Fibroblast of skin of left biceps (primary cell): ENCODE measurements at regions not wholly inside any gene's neighbourhood (a gene's known extent, or its start where the extent isn't known, plus 50 kb on each side); places are given as distances from the start of the nearest gene placed in this dataset.

Source experiments
- DNase-seq, 2 experiments: peaks; one replicate each; pipeline ENCODE4 v3.0.0-alpha.2; 2013; ENCODE audit warnings: low read depth in 2 of 2

DNA sequence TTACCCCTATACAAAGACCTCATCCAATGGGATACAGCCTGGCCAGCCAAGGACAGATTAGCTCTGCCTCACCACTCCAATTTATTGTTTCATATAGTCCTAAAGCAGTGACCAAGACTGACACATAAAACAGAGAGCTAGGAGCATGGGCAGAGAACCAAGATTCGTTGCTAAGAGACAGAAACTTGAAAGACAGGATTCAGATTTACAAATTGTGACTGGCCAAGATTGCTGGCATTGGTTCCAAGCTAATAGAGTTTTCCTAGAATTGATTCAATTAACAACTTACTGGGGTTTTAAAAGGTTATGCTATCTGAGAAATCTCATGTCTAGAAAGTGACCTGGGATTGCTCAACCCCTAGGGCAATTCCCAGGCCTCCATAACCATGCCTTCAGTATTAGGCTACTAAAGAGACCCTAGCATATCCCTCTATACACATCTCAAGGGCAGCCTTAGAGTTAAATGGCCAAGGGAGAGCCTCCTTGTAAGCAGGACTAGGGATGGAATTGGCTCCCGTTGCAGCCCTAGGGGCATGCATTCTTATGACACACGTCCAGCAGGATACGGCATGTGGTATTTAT lies 75.6 kb downstream of the ICOS start:
- DNase-seq = no peak

DNA sequence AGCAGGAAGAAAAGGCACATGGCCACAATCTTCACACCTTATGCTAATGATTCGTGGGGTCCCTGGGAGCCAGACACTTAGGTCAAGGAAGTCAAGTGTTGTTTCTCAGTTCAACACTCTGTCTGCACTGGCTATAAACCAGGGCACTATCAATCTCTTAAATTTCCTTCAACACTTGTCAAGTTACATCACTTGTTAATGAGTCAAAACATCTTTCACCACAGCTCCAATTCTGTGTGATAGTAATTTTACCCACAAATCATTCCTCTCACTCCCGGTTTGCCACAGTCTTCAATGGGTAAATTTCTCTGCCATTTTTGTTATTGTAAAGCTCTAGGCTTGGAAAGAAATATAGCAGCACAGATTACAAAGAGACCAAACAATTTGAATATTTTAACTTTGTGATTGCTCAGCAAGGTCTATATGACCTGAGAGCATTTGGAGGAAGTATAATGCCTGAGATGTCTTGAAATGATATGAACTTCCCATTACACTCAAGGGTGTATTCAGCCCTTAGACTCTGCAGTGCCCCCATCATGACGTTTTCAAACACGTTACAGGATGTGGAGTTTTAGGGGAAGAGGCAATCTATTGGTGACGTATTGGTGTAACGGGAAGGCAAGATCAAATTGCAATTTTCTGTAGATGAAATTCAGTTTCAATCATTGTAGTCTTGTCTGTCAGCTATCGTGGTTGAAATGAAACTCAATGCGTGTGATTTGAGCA lies 78.7 kb downstream of the ICOS start:
- DNase-seq = no peak

DNA sequence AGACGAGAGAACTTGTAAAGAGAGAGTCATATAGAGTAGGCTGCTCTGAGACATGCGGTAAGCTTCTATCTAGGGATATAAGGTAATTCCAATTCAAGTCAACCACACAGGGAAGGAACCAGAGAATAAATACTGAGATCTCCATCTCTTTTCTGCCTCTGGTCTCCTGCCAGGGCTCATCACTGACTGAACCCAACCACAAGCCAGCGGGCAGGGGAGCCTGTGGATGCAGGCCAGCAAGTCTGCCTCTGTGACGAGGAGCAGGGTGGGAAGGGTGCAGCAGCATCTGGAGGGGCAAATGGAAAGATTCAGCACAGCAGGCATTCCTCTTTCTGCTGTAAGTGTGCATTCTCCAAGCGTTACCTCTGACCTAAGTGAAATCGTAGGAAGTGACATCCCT lies 82.2 kb downstream of the ICOS start:
- DNase-seq = no peak

DNA sequence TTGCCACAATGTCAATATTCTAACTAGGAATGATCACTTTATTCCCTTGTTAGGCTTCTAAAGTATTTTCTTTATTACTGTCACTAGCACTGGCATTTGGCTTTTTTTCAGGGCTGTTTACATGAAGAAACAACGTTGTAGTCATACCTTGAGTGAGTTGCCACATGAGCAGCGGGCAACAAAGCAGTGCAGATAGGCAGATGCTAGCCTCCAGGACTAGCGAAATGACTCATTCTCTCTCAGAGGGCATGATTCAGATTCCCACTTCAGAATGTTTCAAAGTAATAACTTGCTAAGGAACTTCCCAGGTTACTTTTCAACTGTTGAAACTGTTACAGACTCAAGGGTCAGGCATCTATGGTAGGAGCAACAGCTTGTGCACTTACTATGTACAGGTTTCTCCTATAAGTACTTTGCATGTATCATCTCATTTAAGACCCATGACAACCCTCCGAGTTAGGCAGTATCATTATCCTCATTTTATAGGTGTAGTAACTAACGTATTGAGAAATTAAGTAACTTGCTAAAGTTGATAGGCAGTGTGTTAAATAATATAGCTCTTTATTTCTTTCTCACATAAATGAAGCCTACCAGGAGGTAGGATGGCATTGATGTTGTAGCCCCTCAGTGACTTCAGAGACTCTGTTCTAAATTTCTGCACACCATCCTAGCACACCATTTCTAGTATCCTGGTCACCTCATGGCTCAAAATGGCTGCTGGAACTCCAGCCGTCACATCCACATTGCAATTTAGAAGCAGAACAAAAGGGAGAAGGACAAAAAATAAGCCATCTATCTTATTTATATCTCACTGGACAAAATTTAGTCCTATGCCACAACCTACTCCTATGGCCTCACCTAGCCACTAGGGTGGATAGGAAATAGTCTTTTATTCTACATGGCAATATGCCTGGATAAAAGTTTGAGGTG lies 83.3 kb downstream of the ICOS start:
- DNase-seq = no peak

DNA sequence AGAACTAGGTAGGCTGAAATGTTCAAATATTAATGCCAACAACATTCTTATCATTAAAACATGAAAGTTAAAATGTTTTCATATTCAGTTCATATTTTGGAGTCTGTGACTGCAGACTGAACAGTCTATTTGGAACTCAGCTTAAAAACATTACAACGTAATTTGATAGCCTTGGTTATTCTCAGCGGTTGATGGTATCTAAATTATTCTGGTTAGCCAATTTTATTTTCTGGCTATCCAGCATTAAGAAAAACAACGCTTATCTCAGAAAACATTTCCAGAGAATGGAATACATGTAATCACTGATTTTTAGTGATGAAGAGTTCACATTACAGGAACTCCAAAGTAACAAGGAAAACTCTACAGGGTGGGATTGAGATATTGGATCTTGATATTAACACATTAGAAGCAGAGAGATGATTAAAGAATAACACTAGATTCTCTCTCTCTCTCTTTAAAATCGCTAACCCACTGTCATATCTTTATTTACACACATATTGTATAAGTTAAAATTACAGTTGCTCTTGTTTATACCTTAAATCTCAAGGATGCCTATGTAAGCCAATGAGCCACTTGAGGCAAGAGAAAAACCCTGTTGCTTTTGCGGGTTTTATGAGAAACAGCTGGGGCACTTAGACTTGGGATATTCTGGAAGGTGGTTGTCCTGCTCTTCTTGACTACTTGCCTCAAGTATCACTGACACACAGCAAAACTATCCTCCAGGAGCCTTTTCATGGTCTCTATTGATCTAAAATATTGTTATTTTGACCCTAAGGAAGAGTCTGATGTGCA lies 84.9 kb downstream of the ICOS start:
- DNase-seq = no peak

DNA sequence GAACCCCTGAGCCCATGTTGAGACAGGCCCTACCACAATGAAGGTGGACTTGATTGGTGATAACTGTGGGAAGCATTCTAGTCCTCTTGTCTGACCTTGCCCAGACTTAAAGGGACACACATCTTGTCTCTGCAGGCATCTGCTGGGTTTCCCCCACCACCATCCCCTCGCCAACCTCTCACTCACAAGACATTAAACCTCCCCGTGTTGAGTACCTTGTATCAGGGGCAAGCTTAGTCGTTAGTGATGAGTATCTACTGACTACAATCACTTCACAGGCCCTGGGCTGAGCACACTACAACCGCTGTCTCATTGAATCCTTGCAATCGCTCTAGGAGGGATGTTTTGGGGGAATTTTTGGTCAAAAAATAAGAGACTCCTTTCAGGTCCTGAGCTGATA lies 86.0 kb downstream of the ICOS start:
- DNase-seq = no peak

DNA sequence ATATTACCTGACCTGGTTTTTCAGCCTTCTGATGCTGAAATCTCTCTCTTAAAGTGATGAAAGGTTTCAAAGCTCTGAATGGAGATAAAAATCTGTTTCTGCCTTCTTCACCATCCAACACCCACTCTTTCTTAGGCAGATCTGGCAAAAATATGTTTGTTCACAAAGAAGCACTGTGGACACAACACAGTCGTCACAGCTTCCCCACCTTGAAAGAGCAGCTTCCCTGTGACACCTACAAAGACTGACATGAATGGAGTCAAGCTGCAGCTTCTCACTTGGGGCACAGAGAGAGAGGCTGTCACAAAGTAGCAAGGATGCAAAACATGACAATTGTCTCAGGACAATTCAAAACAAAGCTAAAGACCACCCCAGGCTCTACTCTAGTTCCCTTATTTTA lies 86.5 kb downstream of the ICOS start:
- DNase-seq = no peak

DNA sequence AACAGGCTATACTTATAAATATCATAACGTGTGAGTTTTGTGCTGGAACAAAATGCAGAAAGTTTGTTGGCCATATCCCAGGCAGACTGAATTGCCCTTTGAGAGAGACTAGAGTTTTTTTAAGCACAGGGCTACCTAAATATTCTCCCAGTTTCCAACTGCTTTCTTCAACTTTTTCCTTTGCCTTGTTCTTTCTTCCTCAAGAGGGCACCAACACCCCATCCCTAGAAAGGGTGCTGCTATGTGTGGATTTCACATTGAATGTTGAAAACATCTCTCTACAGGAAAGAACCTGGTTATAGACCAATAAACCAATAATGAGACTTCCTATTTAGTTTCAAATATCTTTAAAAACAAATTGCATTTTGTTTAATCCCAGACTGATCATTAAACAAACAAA lies 87.9 kb downstream of the ICOS start:
- DNase-seq = no peak

DNA sequence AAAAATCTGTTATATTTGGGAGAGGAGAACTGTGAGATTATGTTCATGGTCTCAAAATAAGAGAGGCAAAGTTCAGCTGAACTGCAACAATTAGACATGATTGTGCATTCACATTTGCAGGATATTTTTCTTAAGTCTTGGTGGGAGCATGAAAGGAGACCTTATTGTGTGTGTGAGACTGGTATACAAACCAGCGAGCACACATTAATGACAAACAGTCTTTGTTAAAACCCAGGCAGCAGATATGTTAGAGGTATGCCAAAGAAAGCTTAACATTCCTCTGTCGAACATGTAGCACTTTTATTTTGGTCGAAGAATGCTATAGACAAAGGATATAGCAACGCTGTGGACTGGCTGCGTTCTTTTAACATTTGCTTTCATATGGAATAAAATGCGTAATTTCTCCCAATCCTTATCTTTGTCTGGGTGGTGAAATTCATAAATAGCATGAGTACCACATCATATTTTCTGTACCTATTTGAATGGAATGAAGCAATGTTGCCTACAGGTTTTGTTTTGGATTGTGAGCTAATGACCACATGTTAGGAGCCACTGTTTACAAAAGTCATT lies 88.4 kb downstream of the ICOS start:
- no peak for DNase-seq

DNA sequence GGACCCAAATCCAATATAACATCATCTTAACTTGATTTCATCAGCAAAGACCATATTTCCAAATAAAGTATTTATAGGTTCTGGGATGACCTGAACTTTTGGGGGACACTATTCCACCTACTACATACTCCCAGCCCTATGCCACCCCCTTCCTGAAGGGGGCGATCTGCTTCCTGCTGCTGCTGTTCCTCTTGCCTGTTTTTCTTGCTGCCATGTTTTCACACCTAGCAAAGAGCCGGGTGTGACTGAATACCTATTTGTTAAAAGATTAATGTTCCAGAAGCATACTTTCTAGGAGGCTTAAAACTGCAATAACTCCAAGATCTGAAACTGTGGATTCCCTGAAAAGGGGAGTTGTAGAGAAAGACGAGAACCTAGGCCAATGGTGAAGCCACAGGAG lies 89.7 kb downstream of the ICOS start:
- no peak for DNase-seq

DNA sequence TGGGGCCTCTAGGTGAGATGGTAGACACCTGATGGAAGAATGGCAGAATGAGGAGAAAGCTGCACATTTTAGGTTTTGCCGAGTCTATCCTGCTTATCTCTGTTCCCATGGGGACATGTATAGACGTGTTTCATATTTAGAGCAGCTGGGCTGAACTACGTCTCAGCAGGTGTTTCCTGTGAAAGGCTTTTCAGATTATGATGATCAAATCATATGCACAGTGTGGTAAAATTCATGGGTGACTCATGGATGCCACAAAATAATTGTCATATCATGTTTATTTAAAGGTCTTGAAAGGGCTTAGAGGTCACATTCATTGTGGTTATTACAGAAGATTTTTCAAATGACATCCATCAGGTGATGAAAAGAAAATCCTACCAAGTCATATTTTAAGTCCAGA lies 90.5 kb downstream of the ICOS start:
- DNase-seq = no peak

DNA sequence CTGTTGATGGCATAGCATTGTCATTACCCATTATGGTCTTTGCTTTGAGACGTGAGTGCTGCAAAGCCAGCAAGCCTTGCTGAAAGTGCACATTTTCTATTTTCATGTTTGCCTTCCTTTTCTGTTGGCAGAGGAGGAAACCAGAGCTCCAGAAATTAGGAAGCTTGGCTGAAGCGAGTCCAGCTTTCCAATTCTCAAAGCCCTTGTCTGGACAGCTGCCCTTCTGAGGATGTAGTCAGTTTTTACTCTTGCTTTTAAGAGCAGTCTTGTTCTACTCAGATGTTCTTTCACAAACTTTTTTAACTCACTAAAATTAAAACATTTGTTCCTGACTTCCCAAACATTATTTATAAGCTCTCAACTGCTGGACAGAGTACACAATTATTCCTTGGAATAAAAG lies 93.8 kb downstream of the ICOS start:
- no peak for DNase-seq

DNA sequence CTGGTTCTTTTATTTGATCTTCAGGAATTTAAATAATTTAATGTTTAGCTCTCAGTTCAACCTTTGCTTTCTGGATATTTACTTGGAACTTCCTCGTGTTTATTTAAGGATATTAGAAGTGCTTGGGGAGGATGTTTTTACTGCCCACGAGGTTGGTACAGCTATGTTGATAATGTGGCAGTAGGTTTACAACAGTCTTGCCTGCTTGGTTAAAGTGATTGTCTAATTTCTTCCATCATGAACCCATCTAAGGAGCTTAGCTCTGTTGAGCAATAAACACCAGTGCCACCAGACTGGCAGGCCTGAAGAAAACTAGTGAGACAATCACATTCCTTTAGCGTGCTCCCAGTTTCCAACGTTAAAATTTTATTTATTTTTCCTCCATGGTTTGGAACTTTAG lies 94.5 kb downstream of the ICOS start:
- no peak for DNase-seq

DNA sequence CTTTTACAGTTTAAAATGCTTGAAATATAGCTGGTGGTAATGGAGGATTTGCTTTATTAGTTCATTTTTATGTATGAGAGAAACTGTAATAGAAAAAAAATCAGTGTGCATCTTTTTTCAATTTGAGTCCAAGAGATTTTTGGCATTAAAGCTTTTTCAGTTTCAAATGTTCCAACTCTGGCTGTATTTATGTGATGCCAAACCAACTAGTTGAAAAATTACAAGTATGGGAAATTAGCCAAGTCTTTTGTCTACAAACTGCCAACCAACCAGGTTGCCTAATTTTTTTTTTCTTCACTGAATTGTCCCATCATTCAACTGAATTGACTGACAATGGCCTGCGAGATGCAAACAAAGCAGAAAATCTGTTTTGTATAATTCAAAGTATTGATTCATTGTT lies 95.7 kb downstream of the ICOS start:
- DNase-seq = no peak

DNA sequence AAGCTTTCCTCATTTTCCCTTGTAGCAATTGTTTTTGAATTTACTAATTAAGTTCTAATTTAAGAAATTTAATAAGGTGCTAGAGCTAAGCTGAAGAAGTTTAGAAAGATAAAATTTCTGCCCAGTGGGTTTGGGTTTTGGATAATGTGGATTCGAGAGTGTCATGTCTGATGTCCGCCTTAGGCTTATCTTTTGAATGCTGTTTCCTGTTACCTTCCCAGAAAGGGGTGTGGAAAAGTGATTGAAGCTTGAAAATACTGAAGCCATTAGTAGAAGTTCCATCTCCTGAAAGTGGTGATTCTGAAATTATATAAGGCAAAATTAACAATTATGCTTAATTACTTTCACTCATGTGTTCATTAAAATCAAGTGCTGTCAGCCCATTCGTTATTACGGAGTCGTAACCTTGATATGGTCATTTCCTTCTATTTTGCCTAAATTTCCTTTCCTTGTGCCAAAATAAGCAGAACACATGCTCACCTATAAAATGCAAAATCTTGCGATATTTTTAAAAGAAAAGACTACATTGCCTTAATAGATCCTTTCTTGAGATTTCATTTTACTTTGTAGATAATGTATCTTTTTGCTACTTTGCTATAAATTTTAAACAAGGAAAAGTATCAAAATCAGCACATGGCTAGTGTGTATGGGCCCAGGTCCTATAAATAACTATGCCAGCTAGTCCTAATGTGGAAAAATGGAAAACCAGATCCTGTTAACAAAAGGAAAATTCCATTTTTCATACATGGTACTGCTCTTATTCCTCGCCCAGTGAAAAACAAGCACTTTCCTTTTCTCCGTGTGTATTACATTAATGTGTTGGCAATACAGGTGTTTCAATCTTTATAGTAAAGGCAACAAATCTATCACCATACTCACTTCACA lies 97.3 kb downstream of the ICOS start:
- DNase-seq = no peak

DNA sequence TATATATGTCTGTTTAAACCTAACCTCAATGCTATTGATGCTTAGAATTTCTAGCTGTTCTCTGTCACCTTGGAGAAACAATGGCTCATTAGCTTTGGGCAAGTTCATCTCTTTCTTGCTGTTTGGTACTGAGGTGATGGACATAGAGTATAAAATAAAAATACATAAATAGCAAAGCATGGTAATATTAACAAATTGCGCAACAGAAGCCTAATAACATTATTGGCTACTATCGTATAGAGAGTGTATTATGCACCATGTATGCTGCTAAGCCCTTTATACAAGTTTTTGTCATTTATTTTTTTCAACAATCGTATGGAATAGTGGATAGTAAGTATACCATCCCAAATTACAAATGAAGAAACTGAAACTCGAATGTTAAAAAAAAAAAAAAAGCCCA lies 100.1 kb downstream of the ICOS start:
- no peak for DNase-seq

DNA sequence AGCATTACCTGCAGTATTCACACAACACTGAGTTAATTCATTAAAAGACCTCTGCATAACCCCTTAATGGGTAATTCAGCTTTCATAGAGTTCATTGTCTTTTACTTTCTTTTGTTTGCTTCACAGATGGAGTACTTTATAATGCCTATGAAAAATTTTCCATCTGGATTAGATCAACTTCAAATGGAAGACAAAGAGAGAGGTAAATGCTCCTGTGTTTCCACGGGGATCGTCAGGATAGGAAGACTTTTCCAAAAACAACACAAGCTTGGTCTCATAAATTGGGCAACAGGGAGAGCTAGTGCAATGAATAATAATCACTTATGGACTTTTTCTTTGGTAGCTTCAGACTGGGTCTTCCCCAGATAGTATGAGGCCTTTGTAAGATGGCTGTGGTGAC lies 100.7 kb downstream of the ICOS start:
- no peak for DNase-seq

DNA sequence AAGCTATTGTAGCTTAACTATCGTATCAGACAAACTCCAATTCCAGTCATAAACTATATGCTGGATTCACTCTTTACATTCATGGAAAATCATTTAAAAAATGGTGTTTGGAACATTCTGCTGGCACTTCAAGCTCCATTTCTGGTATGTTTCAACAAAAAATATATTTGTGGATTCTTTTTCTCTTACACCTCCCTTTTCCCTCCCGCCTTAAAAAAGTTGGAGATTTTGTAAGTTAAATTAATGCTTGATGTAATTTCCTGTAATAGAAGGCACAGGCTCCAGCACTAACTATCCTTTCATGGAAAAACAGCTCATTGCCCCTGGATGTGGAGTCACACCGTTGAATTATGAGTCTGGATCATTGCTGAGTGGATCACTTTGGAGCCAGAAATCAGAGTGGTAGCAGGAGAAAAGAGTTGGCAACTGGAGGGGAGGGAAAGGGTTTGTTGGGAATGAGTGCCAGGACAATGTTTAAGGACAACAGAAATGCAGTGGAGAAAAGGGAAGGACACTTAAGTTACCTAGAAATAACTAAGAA lies 102.8 kb downstream of the ICOS start:
- no peak for DNase-seq

DNA sequence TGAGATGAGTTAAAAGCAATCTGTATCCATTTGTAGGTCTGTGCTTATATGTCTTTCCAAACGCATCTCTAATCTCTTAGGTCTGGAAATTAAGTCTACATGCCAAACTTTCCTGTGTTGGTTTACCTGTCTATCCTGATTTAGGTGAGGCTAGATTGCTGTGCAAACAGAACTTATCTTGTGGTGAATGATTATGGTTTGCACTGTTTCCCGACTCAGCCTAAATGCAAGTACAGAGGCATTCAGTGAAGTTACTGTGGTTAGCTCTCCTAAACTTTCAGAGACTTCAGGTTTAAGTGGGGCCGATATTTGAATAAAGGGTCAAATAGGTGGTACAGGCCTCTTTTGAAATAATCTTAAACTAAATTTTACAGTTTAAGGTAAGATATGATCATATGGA lies 103.5 kb downstream of the ICOS start:
- DNase-seq = no peak

DNA sequence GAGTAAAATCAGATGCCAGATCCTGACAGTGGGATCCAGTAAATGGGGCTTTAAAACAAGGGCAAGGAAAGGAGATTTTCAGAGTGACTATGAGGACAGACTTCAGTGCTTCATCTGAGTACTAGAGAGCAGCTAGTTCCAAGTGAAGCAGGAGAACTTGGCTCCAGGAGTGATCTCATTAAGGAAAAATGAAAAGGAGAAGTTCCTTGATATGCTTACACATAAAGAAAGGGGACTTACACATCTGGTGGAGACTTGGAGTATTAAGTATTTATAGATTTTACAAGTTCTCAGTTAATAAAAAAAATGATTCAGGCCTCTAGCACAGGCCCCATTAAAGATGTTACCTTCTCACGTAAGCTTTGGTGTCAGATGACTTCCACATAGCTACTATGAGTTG lies 105.8 kb downstream of the ICOS start:
- no peak for DNase-seq
